Esophagus muscularis mucosa (tissue), 4 donors: ENCODE measurements at regions not wholly inside any gene's neighbourhood (a gene's known extent, or its start where the extent isn't known, plus 50 kb on each side); places are given as distances from the start of the nearest gene placed in this dataset.

ENCODE experiments used
- EP300 ChIP-seq: sonication (generic); formaldehyde crosslinking; IDR thresholded peaks from one replicate; pipeline ENCODE4 v1.6.1; 2017; ENCODE audit warnings: antibody characterized with exemption
- POLR2A ChIP-seq: fragments of 450-650 bp; IDR thresholded peaks from one replicate; pipeline ENCODE4 v1.6.1; 2017; ENCODE audit warnings: antibody characterized with exemption, moderate library complexity, mild to moderate bottlenecking, low read depth
- POLR2AphosphoS5 ChIP-seq, 2 donors: sonication (generic); formaldehyde crosslinking; IDR thresholded peaks; one replicate each; pipeline ENCODE4 v1.6.1; 2017; ENCODE audit warnings: antibody characterized with exemption in 2 of 2
- TF ChIP-seq, protein P1 (sequence below), 3 experiments: fragments of 200-600 bp in 2 of 3; fragments of 450-650 bp in 1 of 3; sonication (generic) in 2 of 3; IDR thresholded peaks; one replicate each; pipeline ENCODE4 v1.5.1; 2017 to 2019; ENCODE audit warnings: antibody characterized with exemption in 3 of 3, mild to moderate bottlenecking in 2 of 3, moderate library complexity in 1 of 3

DNA sequence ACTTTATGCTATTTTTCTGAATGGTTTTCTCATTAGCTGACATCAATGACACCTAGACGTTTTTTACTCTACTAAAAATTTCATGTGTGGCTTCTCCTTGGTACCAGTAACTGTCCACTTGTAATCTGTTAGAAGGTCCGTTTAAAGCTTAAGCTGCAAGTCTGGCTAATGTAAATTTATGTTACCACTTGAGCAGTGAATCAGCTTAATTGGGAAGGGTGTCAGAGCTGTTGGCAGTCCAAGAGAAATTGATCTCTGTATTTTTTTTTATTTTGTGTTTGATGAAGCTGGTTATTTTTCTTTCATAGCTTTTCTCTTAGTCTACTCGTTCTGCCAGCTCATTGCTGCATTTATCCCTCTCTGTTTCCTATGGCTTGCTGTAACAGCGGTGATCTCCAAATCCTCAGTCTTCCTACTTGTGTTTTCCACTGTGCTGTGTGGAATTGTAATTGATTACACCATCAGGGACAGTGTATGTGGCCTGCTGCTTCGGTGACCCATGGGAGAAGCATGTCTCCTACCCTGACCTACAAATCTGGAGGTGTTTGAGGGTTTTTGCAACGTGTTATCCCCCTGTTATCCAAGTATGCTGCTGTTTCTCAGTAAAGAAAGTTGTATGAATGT is 724.2 kb upstream of the REG3G start:
- TF ChIP-seq, protein P1, sequence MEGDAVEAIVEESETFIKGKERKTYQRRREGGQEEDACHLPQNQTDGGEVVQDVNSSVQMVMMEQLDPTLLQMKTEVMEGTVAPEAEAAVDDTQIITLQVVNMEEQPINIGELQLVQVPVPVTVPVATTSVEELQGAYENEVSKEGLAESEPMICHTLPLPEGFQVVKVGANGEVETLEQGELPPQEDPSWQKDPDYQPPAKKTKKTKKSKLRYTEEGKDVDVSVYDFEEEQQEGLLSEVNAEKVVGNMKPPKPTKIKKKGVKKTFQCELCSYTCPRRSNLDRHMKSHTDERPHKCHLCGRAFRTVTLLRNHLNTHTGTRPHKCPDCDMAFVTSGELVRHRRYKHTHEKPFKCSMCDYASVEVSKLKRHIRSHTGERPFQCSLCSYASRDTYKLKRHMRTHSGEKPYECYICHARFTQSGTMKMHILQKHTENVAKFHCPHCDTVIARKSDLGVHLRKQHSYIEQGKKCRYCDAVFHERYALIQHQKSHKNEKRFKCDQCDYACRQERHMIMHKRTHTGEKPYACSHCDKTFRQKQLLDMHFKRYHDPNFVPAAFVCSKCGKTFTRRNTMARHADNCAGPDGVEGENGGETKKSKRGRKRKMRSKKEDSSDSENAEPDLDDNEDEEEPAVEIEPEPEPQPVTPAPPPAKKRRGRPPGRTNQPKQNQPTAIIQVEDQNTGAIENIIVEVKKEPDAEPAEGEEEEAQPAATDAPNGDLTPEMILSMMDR (IDR thresholded peaks at IDR 0.05) = no peak
- TF ChIP-seq EP300 (no peak), POLR2A (no peak), POLR2AphosphoS5 (IDR thresholded peaks at IDR 0.05) (no peak)
